WTC11 (cell line): ENCODE measurements at regions not wholly inside any gene's neighbourhood (a gene's known extent, or its start where the extent isn't known, plus 50 kb on each side); places are given as distances from the start of the nearest gene placed in this dataset.

Experiments
- ATF3 ChIP-seq: sonication (generic); formaldehyde crosslinking; conservative IDR thresholded peaks from 2 replicates; pipeline ENCODE4 v1.8.1; 2022; ENCODE audit warnings: mild to moderate bottlenecking, missing genetic modification reagents
- CBFB ChIP-seq: sonication (generic); formaldehyde crosslinking; IDR thresholded peaks from 2 replicates; pipeline ENCODE4 v1.8.1; 2022; ENCODE audit warnings: mild to moderate bottlenecking, low read depth, missing genetic modification reagents
- CTCF ChIP-seq: fragments of 200-600 bp; IDR thresholded peaks from 2 replicates; pipeline ENCODE4 v1.8.0; 2022; ENCODE audit warnings: antibody characterized with exemption
- ELF4 ChIP-seq: sonication (generic); formaldehyde crosslinking; IDR thresholded peaks from 2 replicates; pipeline ENCODE4 v1.8.1; 2022; ENCODE audit warnings: low read depth, mild to moderate bottlenecking, moderate library complexity, missing genetic modification reagents
- JUN ChIP-seq: sonication (generic); formaldehyde crosslinking; IDR thresholded peaks from 2 replicates; pipeline ENCODE4 v1.8.0; 2023; ENCODE audit warnings: mild to moderate bottlenecking, missing genetic modification reagents
- NR2C2 ChIP-seq: sonication (generic); formaldehyde crosslinking; IDR thresholded peaks from 2 replicates; pipeline ENCODE4 v1.8.0; 2022; ENCODE audit warnings: mild to moderate bottlenecking, missing genetic modification reagents
- SMAD4 ChIP-seq: sonication (generic); formaldehyde crosslinking; IDR thresholded peaks from 2 replicates; pipeline ENCODE4 v1.8.0; 2022; ENCODE audit warnings: mild to moderate bottlenecking, missing genetic modification reagents
- ZNF121 ChIP-seq: sonication (generic); formaldehyde crosslinking; IDR thresholded peaks from 2 replicates; pipeline ENCODE4 v1.8.0; 2023; ENCODE audit warnings: missing genetic modification reagents
- ZNF232 ChIP-seq: sonication (generic); formaldehyde crosslinking; IDR thresholded peaks from 2 replicates; pipeline ENCODE4 v1.8.0; 2022; ENCODE audit warnings: mild to moderate bottlenecking, missing genetic modification reagents

GRCh38 chr10:83302623-83303022 is 836.7 kb upstream of the GHITM start:
- TF ChIP-seq CTCF (no peak), CBFB (CRISPR knock-in tag) (no peak), JUN (CRISPR knock-in tag) (no peak), ELF4 (CRISPR knock-in tag) (no peak), ZNF121 (CRISPR knock-in tag) (no peak), NR2C2 (CRISPR knock-in tag) (no peak), ATF3 (CRISPR knock-in tag) (no peak), SMAD4 (CRISPR knock-in tag) (no peak), ZNF232 (CRISPR knock-in tag) (no peak)
